ENCODE measurements at regions not wholly inside any gene's neighbourhood (a gene's known extent, or its start where the extent isn't known, plus 50 kb on each side); places are given as distances from the start of the nearest gene placed in this dataset.
A peak's percentile ranks its signal among the peaks of the same experiment; 100 is the strongest.

DNA sequence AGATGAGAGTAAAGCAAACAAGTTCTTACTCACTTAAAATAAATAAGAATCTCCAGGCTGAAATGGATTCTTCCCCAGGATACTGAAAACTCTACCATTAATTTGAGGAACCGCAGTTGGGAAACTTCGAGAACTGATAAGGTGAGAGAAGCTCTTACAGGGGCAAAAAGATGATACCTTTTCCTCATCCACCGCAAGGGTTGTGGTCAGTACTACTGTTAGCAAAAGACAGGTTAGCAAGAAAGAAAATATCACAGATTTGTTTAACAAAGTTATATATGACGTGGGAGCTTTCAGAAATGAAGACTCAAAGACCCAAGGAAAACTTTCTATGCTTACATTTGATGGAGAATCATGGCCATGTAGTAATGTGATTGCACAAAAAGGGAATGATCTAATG is 441.6 kb downstream of the PCNX1 start:
- DNase-seq, result no peak
- TF ChIP-seq POLR2A (IDR thresholded peaks at IDR 0.05; ENCODE audit: low read length) (no peak), GATA1 (IDR thresholded peaks at IDR 0.05; ENCODE audit: low read depth, low read length) (no peak)

DNA sequence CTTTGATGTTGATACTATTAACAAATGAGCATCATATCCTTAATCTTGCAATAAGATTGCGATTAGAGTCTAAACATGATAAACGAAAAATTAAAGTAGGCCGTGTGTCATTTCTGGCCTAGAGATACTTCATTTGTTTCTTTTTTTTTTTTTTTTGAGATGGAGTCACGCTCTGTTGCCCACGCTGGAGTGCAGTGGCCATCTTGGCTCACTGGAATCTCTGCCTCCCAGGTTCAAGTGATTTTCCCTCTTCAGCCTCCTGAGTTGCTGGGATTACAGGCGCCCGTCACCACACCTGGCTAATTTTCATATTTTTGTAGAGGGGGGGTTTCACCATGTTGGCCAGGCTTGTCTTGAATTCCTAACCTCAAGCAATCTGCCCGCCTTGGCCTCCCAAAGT is 446.9 kb downstream of the PCNX1 start:
- no peak for DNase-seq
- TF ChIP-seq POLR2A (IDR thresholded peaks at IDR 0.05; ENCODE audit: low read length) (no peak), GATA1 (IDR thresholded peaks at IDR 0.05; ENCODE audit: low read depth, low read length) (no peak)

GRCh38 chr14:71354801-71355200 is 447.5 kb downstream of the PCNX1 start:
- no peak for TF ChIP-seq GATA1 (IDR thresholded peaks at IDR 0.05; ENCODE audit: low read depth, low read length)
- no peak for TF ChIP-seq POLR2A (IDR thresholded peaks at IDR 0.05; ENCODE audit: low read length)
- no peak for DNase-seq

DNA sequence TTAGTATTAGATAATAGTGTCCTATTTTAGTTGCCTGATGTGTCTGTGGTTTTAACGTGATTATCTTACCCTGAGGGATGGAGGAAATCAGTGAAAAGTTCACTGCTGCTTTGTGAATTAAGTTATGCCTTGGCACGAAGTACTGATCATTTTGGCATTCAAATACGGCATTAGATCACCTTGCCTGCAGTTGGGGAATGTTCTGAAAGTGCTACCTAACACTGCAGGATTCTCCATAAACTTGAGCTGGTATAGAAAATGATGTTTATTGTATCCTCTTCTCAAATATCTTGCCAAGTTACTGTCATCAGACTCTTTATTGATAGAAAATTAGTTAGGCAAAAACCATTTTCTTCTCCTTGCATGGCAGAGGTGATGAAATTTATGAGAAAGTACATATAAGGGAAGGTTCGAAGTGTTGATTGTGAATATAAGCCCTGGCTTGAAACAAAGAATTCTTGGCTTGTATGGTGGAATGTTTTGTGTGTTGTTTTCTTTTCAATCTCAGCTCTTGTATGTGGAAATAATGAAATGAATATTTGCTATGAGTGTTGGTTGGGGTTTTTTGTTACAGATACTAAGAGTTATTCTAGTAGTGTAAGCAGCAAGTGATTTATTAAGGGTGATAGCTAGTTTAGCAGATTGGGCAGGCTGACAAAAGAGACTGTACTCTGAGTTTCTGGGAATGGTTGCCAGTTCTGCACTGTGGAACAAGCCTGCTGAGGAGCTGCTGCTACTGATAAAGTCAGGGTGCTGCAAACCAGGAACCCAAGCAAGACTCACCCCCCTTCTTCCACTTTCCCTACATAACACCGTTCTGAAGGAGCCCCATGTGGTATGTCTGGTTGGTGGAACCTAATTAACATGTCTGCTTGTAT is 448.3 kb downstream of the PCNX1 start:
- DNase-seq, result peak; percentile 76 to 89
- TF ChIP-seq POLR2A (IDR thresholded peaks at IDR 0.05; ENCODE audit: low read length), result no peak
- TF ChIP-seq GATA1 (IDR thresholded peaks at IDR 0.05; ENCODE audit: low read depth, low read length), result no peak

DNA sequence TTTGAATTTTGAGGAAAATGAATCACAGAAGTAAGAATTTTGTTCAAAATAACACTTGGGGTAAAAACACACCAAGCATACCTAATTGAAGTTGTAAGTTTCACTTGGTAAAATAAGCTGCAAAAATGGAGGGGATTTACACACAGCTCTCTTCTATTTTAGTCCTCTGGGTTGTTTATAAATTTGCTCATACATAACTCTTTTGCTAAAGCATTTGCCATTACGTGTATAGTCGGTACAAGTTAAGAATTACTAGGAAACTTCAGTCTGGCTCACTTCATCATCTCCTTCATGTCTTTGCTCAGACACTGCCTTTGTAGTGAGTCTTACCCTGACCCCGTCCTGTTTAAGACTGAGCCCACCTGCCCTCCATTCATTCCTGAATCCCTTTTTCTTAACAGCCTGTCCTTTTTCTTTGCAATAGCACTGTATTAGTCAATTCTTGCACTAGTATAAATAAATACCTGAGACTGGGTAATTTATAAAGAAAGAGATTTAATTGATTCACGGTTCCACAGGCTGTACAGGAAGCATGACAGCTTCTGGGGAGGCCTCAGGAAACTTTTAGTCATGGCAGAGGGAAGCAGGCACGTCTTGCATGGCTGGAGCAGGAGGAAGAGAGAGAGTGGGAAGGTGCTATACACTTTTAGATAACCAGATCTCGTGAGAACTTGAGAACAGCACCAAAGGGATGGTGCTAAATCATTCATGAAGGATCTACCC is 451.1 kb downstream of the PCNX1 start:
- TF ChIP-seq GATA1 (IDR thresholded peaks at IDR 0.05; ENCODE audit: low read depth, low read length), result no peak
- no peak for TF ChIP-seq POLR2A (IDR thresholded peaks at IDR 0.05; ENCODE audit: low read length)
- DNase-seq, result no peak

DNA sequence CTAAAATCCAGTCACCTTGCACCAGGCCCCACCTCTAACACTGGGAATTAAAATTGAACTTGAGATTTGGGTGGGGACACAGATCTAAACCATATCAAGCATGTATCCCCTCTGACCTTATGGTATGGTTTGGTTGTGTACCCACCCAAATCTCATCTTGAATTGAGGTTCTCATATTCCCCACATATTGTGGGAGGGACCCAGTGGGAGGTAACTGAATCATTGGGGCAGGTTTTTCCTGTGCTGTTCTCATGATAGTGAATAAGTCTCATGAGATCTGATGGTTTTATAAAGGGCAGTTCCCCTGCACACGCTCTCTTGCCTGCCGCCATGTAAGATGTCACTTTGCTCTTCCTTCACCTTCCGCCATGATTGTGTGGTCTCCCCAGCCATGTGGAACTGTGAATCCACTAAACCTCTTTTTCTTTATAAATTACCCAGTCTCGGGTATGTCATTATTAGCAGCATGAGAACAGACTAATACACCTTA is 451.7 kb downstream of the PCNX1 start:
- DNase-seq, result peak in 1 of 2 experiments; percentile 23

GRCh38 chr14:71359823-71360222 is 452.6 kb downstream of the PCNX1 start:
- peak in 1 of 2 experiments; percentile 16 for DNase-seq
- TF ChIP-seq POLR2A (IDR thresholded peaks at IDR 0.05; ENCODE audit: low read length) (no peak), GATA1 (IDR thresholded peaks at IDR 0.05; ENCODE audit: low read depth, low read length) (no peak)

- no peak for TF ChIP-seq POLR2A (IDR thresholded peaks at IDR 0.05; ENCODE audit: low read length)
- TF ChIP-seq GATA1 (IDR thresholded peaks at IDR 0.05; ENCODE audit: low read depth, low read length), result no peak
- DNase-seq, result peak; percentile 86 to 95
Measured at GRCh38 chr14:71361336-71361735, 454.1 kb downstream of the PCNX1 start.

GRCh38 chr14:71361874-71362273 is 454.6 kb downstream of the PCNX1 start:
- TF ChIP-seq GATA1 (IDR thresholded peaks at IDR 0.05; ENCODE audit: low read depth, low read length) (no peak), POLR2A (IDR thresholded peaks at IDR 0.05; ENCODE audit: low read length) (no peak)
- peak; percentile 54 to 57 for DNase-seq

- TF ChIP-seq POLR2A (IDR thresholded peaks at IDR 0.05; ENCODE audit: low read length) (no peak), GATA1 (IDR thresholded peaks at IDR 0.05; ENCODE audit: low read depth, low read length) (no peak)
- DNase-seq, result peak in 1 of 2 experiments; percentile 12
Measured at GRCh38 chr14:71362282-71362681, 455.0 kb downstream of the PCNX1 start.

DNA sequence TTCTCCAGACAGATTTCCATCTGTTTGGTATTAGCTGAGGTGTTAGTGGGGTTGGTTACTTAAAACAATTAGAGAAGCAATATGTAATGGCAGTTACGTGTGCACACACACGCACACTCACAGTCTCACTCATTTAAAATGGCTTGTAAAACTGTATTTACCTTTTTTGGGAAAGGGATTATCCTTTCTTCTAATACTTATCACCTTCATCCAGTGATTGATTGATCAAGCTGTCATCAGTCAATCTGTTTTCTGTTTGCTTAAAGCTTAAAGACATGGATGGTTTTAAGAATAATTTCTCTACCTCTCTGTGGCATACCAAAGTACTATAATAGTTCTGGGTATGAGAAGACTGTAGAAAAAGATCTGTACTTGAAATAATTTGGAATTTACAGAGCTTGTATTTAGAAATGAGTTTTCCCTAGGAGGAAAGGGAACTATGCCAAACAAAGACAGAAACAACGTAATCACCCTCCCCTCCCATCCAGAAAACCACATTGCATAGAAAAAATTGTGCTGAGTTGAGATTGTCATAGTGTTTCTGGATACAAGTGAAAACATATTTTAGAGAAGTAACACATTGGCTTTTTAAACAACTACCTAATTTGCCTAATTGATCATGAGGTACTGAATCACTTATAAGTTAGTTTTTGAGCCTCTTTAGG is 455.8 kb downstream of the PCNX1 start:
- TF ChIP-seq GATA1 (IDR thresholded peaks at IDR 0.05; ENCODE audit: low read depth, low read length), result no peak
- no peak for TF ChIP-seq POLR2A (IDR thresholded peaks at IDR 0.05; ENCODE audit: low read length)
- DNase-seq, result peak; percentile 47 to 56

DNA sequence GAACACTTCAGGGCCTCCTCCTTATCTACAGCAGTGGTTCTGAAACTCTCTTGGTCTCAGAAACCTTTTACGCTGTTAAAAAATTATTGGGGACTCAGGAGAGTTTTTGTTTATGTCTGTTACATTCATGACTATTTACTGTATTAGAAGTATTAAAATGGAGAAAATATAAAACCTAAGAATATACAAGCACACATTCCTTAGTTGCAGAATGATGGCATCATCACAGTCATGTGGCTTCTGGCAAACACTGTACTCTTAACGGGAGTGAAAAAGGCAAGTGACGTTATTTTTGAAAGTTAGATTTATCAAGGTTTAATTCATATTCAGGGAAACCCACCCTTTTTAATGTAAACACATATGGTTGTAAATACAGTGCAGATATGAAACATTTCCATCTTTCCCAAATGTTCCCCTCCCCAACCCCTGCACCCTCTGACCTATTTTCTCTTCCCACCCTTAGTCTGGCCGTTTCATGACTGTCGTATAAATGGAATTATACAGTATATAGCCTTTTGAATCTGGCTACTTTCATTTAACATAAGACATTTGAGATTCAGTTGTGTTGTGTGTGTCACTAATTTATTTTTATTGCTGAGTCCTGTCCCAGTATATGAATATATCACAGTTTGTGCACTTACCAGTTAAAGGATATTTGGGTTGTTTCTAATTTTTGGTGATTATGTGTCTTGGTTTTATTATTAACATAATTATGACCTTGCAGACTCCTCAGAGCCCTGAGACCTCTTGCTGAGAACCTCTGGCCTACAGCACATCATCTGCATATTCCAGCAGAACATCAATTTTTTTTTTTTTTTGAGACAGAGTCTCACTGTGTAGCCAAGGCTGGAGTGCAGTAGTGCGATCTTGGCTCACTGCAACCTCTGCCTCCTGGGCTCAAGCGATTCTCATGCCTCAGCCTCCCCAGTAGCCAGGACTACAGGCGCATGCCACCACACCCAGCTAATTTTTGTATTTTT is 457.0 kb downstream of the PCNX1 start:
- TF ChIP-seq POLR2A (IDR thresholded peaks at IDR 0.05; ENCODE audit: low read length) (no peak), GATA1 (IDR thresholded peaks at IDR 0.05; ENCODE audit: low read depth, low read length) (no peak)
- peak; percentile 13 to 48 for DNase-seq

DNA sequence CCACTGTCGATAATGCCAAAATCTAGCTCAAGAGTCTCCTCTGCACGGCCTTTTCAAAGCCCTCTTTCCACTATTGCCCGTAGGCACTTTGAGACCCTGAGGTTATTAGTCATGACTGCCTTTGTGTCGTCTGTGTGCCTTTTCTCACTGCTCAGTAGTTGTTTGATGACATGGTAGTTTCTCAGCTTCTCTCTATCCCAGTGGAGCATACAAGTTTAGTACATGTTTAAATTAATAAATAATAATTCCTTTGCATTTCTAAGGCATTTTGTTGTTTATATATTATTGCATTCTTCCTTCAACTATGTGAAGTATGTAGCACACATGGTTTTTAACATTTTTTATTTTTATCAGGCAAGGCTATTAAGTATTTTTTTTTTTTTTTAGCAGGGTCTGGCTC is 458.1 kb downstream of the PCNX1 start:
- no peak for DNase-seq
- TF ChIP-seq GATA1 (IDR thresholded peaks at IDR 0.05; ENCODE audit: low read depth, low read length) (no peak), POLR2A (IDR thresholded peaks at IDR 0.05; ENCODE audit: low read length) (no peak)

Data from erythroblast (primary cell).